HCT116 (cell line): ENCODE measurements at regions not wholly inside any gene's neighbourhood (a gene's known extent, or its start where the extent isn't known, plus 50 kb on each side); places are given as distances from the start of the nearest gene placed in this dataset.

Source experiments
- ATAC-seq: fragments of 200-7000 bp; cut with Tn5 transposase; 2 replicates; pipeline ENCODE4 v1.9.1; 2020; ENCODE audit warnings: mild to moderate bottlenecking, moderate library complexity
- BruUV-seq: library from RNA; stranded (reverse); fragments of 400-500 nt; replicated peaks from 2 replicates; lab custom pipeline; 2021; lab: Mats Ljungman, UMichigan
- CTCF ChIA-PET: fragments of 300-600 bp; sonication (Branson Sonifier 250); formaldehyde crosslinking; loops from one replicate; lab custom pipeline; 2021; ENCODE audit warnings: antibody characterized with exemption; lab: Charles Lee
- POLR2A ChIA-PET: fragments of 300-600, 350-600 bp; sonication (Branson Sonifier 250); formaldehyde crosslinking; loops from one replicate; lab custom pipeline; 2021; ENCODE audit warnings: antibody characterized with exemption; lab: Charles Lee
- RAD21 ChIA-PET, 2 experiments: fragments of 300-600 bp; sonication (Branson Sonifier 250); formaldehyde crosslinking; loops; one replicate each; lab custom pipeline; 2023; ENCODE audit warnings: low total read pairs in 2 of 2; ENCODE audit not compliant: uncharacterized antibody in 2 of 2, unreplicated experiment in 2 of 2, low non-redundant PET in 1 of 2; lab: Charles Lee
- DNase-seq: peaks from one replicate; pipeline ENCODE4 v3.0.0-alpha.2; 2010; ENCODE audit warnings: low read depth, low spot score
- H2AFZ ChIP-seq: fragments of 200-600 bp; shearing (Covaris generic), sonication (generic); 2 replicates; pipeline ENCODE4 v1.6.1; 2017; ENCODE audit warnings: low read depth, mixed run types, mixed read lengths, antibody characterized with exemption, low read length; ENCODE audit not compliant: poor library complexity, severe bottlenecking
- H3K27ac ChIP-seq: 2 replicates; pipeline ENCODE4 v1.5.1; 2012; ENCODE audit warnings: low read depth, low read length
- H3K27me3 ChIP-seq: fragments of 200-600 bp; sonication (generic); 2 replicates; pipeline ENCODE4 v1.6.1; 2016; ENCODE audit warnings: mixed run types, low read length, mixed read lengths; ENCODE audit not compliant: insufficient read depth
- H3K36me3 ChIP-seq, 2 experiments: fragments of 200-500 bp in 1 of 2; fragments of 200-600 bp in 1 of 2; sonication (Bioruptor generic) in 1 of 2; sonication (generic) in 1 of 2; 2 replicates each; pipeline versions ENCODE4 v1.5.1 to v1.6.1; 2014 to 2016; ENCODE audit warnings: low read length in 2 of 2, inconsistent platforms in 1 of 2, mixed read lengths in 1 of 2, mixed run types in 1 of 2; ENCODE audit not compliant: insufficient read depth in 2 of 2, control insufficient read depth in 1 of 2
- H3K4me1 ChIP-seq, 2 experiments: fragments of 200-600 bp in 1 of 2; sonication (generic) in 1 of 2; 2 replicates each; pipeline versions ENCODE4 v1.5.1 to v1.6.1; 2012 to 2017; ENCODE audit warnings: low read length in 2 of 2, inconsistent platforms in 1 of 2, mild to moderate bottlenecking in 1 of 2, mixed read lengths in 1 of 2, mixed run types in 1 of 2, moderate library complexity in 1 of 2; ENCODE audit not compliant: insufficient read depth in 2 of 2, control insufficient read depth in 1 of 2
- H3K4me2 ChIP-seq: fragments of 200-600 bp; sonication (generic); 2 replicates; pipeline ENCODE4 v1.6.1; 2017; ENCODE audit warnings: mixed run types, low read length, mixed read lengths
- H3K4me3 ChIP-seq, 2 experiments: fragments of 200-600 bp in 1 of 2; sonication (generic) in 1 of 2; replicated peaks in 1 of 2; 2 replicates each; pipeline ENCODE4 v1.5.1; 2011 to 2016; ENCODE audit warnings: low read length in 2 of 2, control low read depth in 1 of 2, low read depth in 1 of 2, mild to moderate bottlenecking in 1 of 2, mixed read lengths in 1 of 2, mixed run types in 1 of 2
- H3K79me2 ChIP-seq: fragments of 200-600 bp; sonication (generic); 2 replicates; pipeline ENCODE4 v1.6.1; 2017; ENCODE audit warnings: mild to moderate bottlenecking, mixed run types, low read length, moderate library complexity, mixed read lengths; ENCODE audit not compliant: insufficient read depth
- H3K9ac ChIP-seq: fragments of 200-600 bp; sonication (generic); 2 replicates; pipeline ENCODE4 v1.6.1; 2016; ENCODE audit warnings: low read length, mixed read lengths
- H3K9me2 ChIP-seq: fragments of 200-600 bp; sonication (generic), shearing (Covaris generic); 2 replicates; pipeline ENCODE4 v1.6.1; 2017; ENCODE audit warnings: mixed run types, mild to moderate bottlenecking, moderate library complexity; ENCODE audit not compliant: insufficient read depth
- H3K9me3 ChIP-seq, 2 experiments: fragments of 200-500 bp in 1 of 2; fragments of 200-600 bp in 1 of 2; sonication (Bioruptor generic) in 1 of 2; sonication (generic) in 1 of 2; 2 replicates each; pipeline ENCODE4 v1.6.1; 2014 to 2017; ENCODE audit warnings: low read length in 2 of 2, mixed read lengths in 2 of 2, inconsistent platforms in 1 of 2, low read depth in 1 of 2, mild to moderate bottlenecking in 1 of 2, mixed run types in 1 of 2, moderate library complexity in 1 of 2; ENCODE audit not compliant: control insufficient read depth in 1 of 2, insufficient read depth in 1 of 2
- H4K20me1 ChIP-seq: fragments of 200-600 bp; sonication (generic), shearing (Covaris generic); 2 replicates; pipeline ENCODE4 v1.6.1; 2017; ENCODE audit warnings: mixed run types, mild to moderate bottlenecking, moderate library complexity; ENCODE audit not compliant: insufficient read depth
- ATF3 ChIP-seq: IDR thresholded peaks from 2 replicates; pipeline ENCODE4 v1.6.1; 2012
- CBX3 ChIP-seq: IDR thresholded peaks from 2 replicates; pipeline ENCODE4 v1.6.1; 2012; ENCODE audit warnings: low read depth
- CEBPB ChIP-seq: IDR thresholded peaks from 2 replicates; pipeline ENCODE4 v1.6.1; 2012; ENCODE audit warnings: low read depth
- CTCF ChIP-seq, 3 experiments: fragments of 200-600 bp in 1 of 3; sonication (generic) in 1 of 3; IDR thresholded peaks in 2 of 3; conservative IDR thresholded peaks in 1 of 3; 2 replicates each; pipeline ENCODE4 v1.5.1; 2012 to 2017; ENCODE audit warnings: low read depth in 2 of 3, low read length in 2 of 3, antibody characterized with exemption in 1 of 3, borderline replicate concordance in 1 of 3, control low read depth in 1 of 3, mild to moderate bottlenecking in 1 of 3, mixed read lengths in 1 of 3, mixed run types in 1 of 3, moderate library complexity in 1 of 3; ENCODE audit not compliant: insufficient read depth in 1 of 3
- EGR1 ChIP-seq: IDR thresholded peaks from 2 replicates; pipeline ENCODE4 v1.6.1; 2012; ENCODE audit warnings: low read depth
- ELF1 ChIP-seq: IDR thresholded peaks from 2 replicates; pipeline ENCODE4 v1.6.1; 2012; ENCODE audit warnings: low read depth, borderline replicate concordance
- EZH2 ChIP-seq: fragments of 200-600 bp; sonication (generic); IDR thresholded peaks from 2 replicates; pipeline ENCODE4 v1.6.1; 2017; ENCODE audit warnings: antibody characterized with exemption, mixed run types
- EZH2phosphoT487 ChIP-seq: fragments of 200-600 bp; IDR thresholded peaks from 2 replicates; pipeline ENCODE4 v1.6.1; 2018; ENCODE audit warnings: antibody characterized with exemption, borderline replicate concordance
- FOSL1 ChIP-seq: IDR thresholded peaks from 2 replicates; pipeline ENCODE4 v1.6.1; 2012; ENCODE audit warnings: low read depth
- JUND ChIP-seq: IDR thresholded peaks from 2 replicates; pipeline ENCODE4 v1.6.1; 2012
- MAX ChIP-seq: IDR thresholded peaks from 2 replicates; pipeline ENCODE4 v1.6.1; 2012
- RAD21 ChIP-seq: IDR thresholded peaks from 2 replicates; pipeline ENCODE4 v1.6.1; 2012; ENCODE audit warnings: low read depth, mild to moderate bottlenecking
- REST ChIP-seq: IDR thresholded peaks from 2 replicates; pipeline ENCODE4 v1.6.1; 2012; ENCODE audit warnings: low read depth
- SIN3A ChIP-seq: IDR thresholded peaks from 2 replicates; pipeline ENCODE4 v1.6.1; 2012; ENCODE audit warnings: low read depth
- SP1 ChIP-seq: IDR thresholded peaks from 2 replicates; pipeline ENCODE4 v1.6.1; 2012; ENCODE audit warnings: low read depth
- SRF ChIP-seq: IDR thresholded peaks from 2 replicates; pipeline ENCODE4 v1.6.1; 2012; ENCODE audit warnings: low read depth
- TCF7L2 ChIP-seq: IDR thresholded peaks from 2 replicates; pipeline ENCODE4 v1.7.0; 2011; ENCODE audit warnings: borderline replicate concordance, inconsistent platforms; ENCODE audit not compliant: insufficient read depth, insufficient read length; ENCODE audit errors: extremely low read depth
- YY1 ChIP-seq: IDR thresholded peaks from 2 replicates; pipeline ENCODE4 v1.6.1; 2011; ENCODE audit warnings: low read length, low read depth, moderate library complexity, mild to moderate bottlenecking; ENCODE audit not compliant: insufficient replicate concordance; ENCODE audit errors: extremely low read depth
- intact Hi-C: fragments of 100-400 bp; cut with micrococcal nuclease; formaldehyde crosslinking; loops from 2 replicates; pipeline ENCODE4 v1.10.0; 2022

GRCh38 chr9:134565316-134565915 lies 76.2 kb upstream of the COL5A1 start:
- ChIA-PET POLR2A (no interaction called here), RAD21 (no interaction called here), CTCF (no interaction called here)
- Histone ChIP-seq H3K9me3 (no peaks in the 10 kb centered on the region), H3K4me1 (peaks cover 0 to 4% of the 10 kb centered on the region in 2 experiments; a peak in 1 of 4 replicates), H3K36me3 (no peaks in the 10 kb centered on the region), H2AFZ (no peak overlapping the region), H3K4me2 (no peak overlapping the region), H3K4me3 (no peak overlapping the region), H3K27me3 (peaks cover 7% of the 10 kb centered on the region; the same call in 1 of the 2 replicates), H4K20me1 (no peaks in the 10 kb centered on the region), H3K9ac (no peak overlapping the region), H3K9me2 (no peaks in the 10 kb centered on the region), H3K79me2 (no peaks in the 10 kb centered on the region), H3K27ac (no peak overlapping the region)
- intact Hi-C loops = no loop called here
- no peak for DNase-seq
- ATAC-seq = no peak
- no peak for TF ChIP-seq JUND
- TF ChIP-seq CTCF (IDR thresholded peaks at IDR 0.05 in 2 of 3, conservative IDR thresholded peaks at IDR 0.05 in 1 of 3; ENCODE audit: borderline replicate concordance in 1 of 3, insufficient read depth in 1 of 3, low read depth in 2 of 3, low read length in 2 of 3) = no peak
- TF ChIP-seq FOSL1 = no peak
- no peak for TF ChIP-seq SRF
- TF ChIP-seq SP1 = no peak
- no peak for TF ChIP-seq EGR1
- no peak for TF ChIP-seq SIN3A
- no peak for TF ChIP-seq ATF3
- no peak for TF ChIP-seq CBX3
- TF ChIP-seq TCF7L2 = no peak
- TF ChIP-seq YY1 = no peak
- TF ChIP-seq REST = no peak
- no peak for TF ChIP-seq MAX
- TF ChIP-seq CEBPB = no peak
- no peak for TF ChIP-seq RAD21
- TF ChIP-seq EZH2phosphoT487 = no peak
- TF ChIP-seq ELF1 = no peak
- TF ChIP-seq EZH2 = no peak
- BruUV-seq = no TSS peak
